HepG2 (cell line): ENCODE measurements at regions not wholly inside any gene's neighbourhood (a gene's known extent, or its start where the extent isn't known, plus 50 kb on each side); places are given as distances from the start of the nearest gene placed in this dataset.
A peak's percentile ranks its signal among the peaks of the same experiment; 100 is the strongest.

ENCODE experiments used
- BCL6 ChIP-seq: IDR thresholded peaks from 2 replicates; pipeline ENCODE4 v1.6.1; 2016; ENCODE audit warnings: missing genetic modification reagents, missing compliant biosample characterization
- GATAD2A ChIP-seq: IDR thresholded peaks from 2 replicates; pipeline ENCODE4 v1.6.1; 2016
- HDAC1 ChIP-seq: sonication (generic); formaldehyde crosslinking; IDR thresholded peaks from 2 replicates; pipeline ENCODE4 v1.5.1; 2020; ENCODE audit warnings: mild to moderate bottlenecking, missing genetic modification reagents
- HMGXB3 ChIP-seq: sonication (generic); formaldehyde crosslinking; IDR thresholded peaks from 2 replicates; pipeline ENCODE4 v1.4.0; 2020; ENCODE audit warnings: missing genetic modification reagents, borderline replicate concordance
- MED1 ChIP-seq: sonication (generic); formaldehyde crosslinking; IDR thresholded peaks from 2 replicates; pipeline ENCODE4 v1.4.0; 2020; ENCODE audit warnings: missing genetic modification reagents
- RXRB ChIP-seq: IDR thresholded peaks from 2 replicates; pipeline ENCODE4 v1.6.1; 2016; ENCODE audit warnings: borderline replicate concordance, missing genetic modification reagents, missing compliant biosample characterization
- TEAD2 ChIP-seq: sonication (generic); formaldehyde crosslinking; IDR thresholded peaks from 2 replicates; pipeline ENCODE4 v1.9.0; 2021; ENCODE audit warnings: missing genetic modification reagents
- THAP11 ChIP-seq: IDR thresholded peaks from 2 replicates; pipeline ENCODE4 v1.6.1; 2016; ENCODE audit warnings: missing biosample characterization, missing genetic modification reagents
- U2AF2 ChIP-seq: fragments of 200-400 bp; formaldehyde crosslinking; IDR thresholded peaks from 2 replicates; pipeline ENCODE4 v1.6.1; 2017; ENCODE audit warnings: low read depth, mild to moderate bottlenecking, low read length
- USF2 ChIP-seq, 2 experiments: sonication (generic) in 1 of 2; formaldehyde crosslinking in 1 of 2; IDR thresholded peaks; 2 replicates each; pipeline versions ENCODE4 v1.5.1 to v1.6.1; 2011 to 2020; ENCODE audit warnings: borderline replicate concordance in 1 of 2, low read depth in 1 of 2, low read length in 1 of 2, mild to moderate bottlenecking in 1 of 2, missing genetic modification reagents in 1 of 2, moderate library complexity in 1 of 2
- ZNF205 ChIP-seq: IDR thresholded peaks from 2 replicates; pipeline ENCODE4 v1.6.1; 2018; ENCODE audit warnings: missing biosample characterization, missing genetic modification reagents
- ZNF335 ChIP-seq: sonication (generic); formaldehyde crosslinking; IDR thresholded peaks from 2 replicates; pipeline ENCODE4 v1.4.0; 2020; ENCODE audit warnings: missing genetic modification reagents
- ZNF674 ChIP-seq: sonication (generic); formaldehyde crosslinking; IDR thresholded peaks from 2 replicates; pipeline ENCODE4 v1.5.0; 2020; ENCODE audit warnings: low read depth, mild to moderate bottlenecking, missing genetic modification reagents
- ZNF691 ChIP-seq: sonication (generic); formaldehyde crosslinking; IDR thresholded peaks from 2 replicates; pipeline ENCODE4 v1.4.0; 2020; ENCODE audit warnings: missing genetic modification reagents, low read depth, mild to moderate bottlenecking, borderline replicate concordance
- ZSCAN5A ChIP-seq: sonication (generic); formaldehyde crosslinking; IDR thresholded peaks from 2 replicates; pipeline ENCODE4 v1.8.0; 2022; ENCODE audit warnings: mild to moderate bottlenecking, missing genetic modification reagents, borderline replicate concordance

GRCh38 chr13:40351537-40352379 is 314.7 kb downstream of the FOXO1 start (continued):
- TF ChIP-seq USF2 (IDR thresholded peaks at IDR 0.05; ENCODE audit: low read depth, low read length) (no peak), USF2 (CRISPR knock-in tag; IDR thresholded peaks at IDR 0.05; ENCODE audit: borderline replicate concordance) (no peak), RXRB (peak; percentile 88), HDAC1 (peak; percentile 35; the same call in 1 of the 2 replicates), BCL6 (CRISPR knock-in tag) (0 out of 2 replicates have a peak, but pooled peaks have one; percentile 24), ZNF691 (CRISPR knock-in tag) (no peak), HMGXB3 (CRISPR knock-in tag) (no peak), ZNF674 (CRISPR knock-in tag) (no peak), TEAD2 (no peak), MED1 (CRISPR knock-in tag) (peak; percentile 48; the same call in 1 of the 2 replicates), ZNF335 (CRISPR knock-in tag) (peak; percentile 62; the same call in 1 of the 2 replicates), U2AF2 (no peak), GATAD2A (peak; percentile 71), THAP11 (CRISPR knock-in tag) (0 out of 2 replicates have a peak, but pooled peaks have one; percentile 31), ZSCAN5A (CRISPR knock-in tag) (peak; percentile 47; the same call in 1 of the 2 replicates), ZNF205 (no peak)
